Thyroid gland (tissue), 4 donors: ENCODE measurements at regions not wholly inside any gene's neighbourhood (a gene's known extent, or its start where the extent isn't known, plus 50 kb on each side); places are given as distances from the start of the nearest gene placed in this dataset.
"Not testable (repeated sequence)": the region's sequence is repeated elsewhere in the genome, so short reads cannot be mapped to it uniquely, and the experiment has no call there.

Experiments
- DNase-seq, 2 donors: peaks; one replicate each; pipeline ENCODE4 v3.0.0-alpha.2; 2019
- H3K27ac ChIP-seq, 3 donors: fragments of 200-600 bp; sonication (generic); 1 replicate in 2 of 3; 2 replicates in 1 of 3; pipeline ENCODE4 v1.5.1; 2016 to 2019; ENCODE audit warnings: mild to moderate bottlenecking in 1 of 3, moderate library complexity in 1 of 3
- H3K27me3 ChIP-seq: fragments of 200-600 bp; sonication (generic); one replicate; pipeline ENCODE4 v1.5.1; 2019
- H3K36me3 ChIP-seq, 2 donors: fragments of 200-600 bp; sonication (generic); one replicate each; pipeline ENCODE4 v1.5.1; 2016 to 2019
- H3K4me1 ChIP-seq, 2 donors: fragments of 200-600 bp; sonication (generic); one replicate each; pipeline ENCODE4 v1.5.1; 2017 to 2019
- H3K4me3 ChIP-seq, 3 donors: fragments of 200-600 bp; sonication (generic); replicated peaks in 1 of 3; 1 replicate in 2 of 3; 2 replicates in 1 of 3; pipeline ENCODE4 v1.5.1; 2016; ENCODE audit warnings: mild to moderate bottlenecking in 1 of 3
- H3K9me3 ChIP-seq: fragments of 200-600 bp; sonication (generic); one replicate; pipeline ENCODE4 v1.5.1; 2017
- POLR2A ChIP-seq, 2 donors: fragments of 450-650 bp; IDR thresholded peaks; one replicate each; pipeline ENCODE4 v1.6.1; 2017; ENCODE audit warnings: antibody characterized with exemption in 2 of 2, mild to moderate bottlenecking in 2 of 2, moderate library complexity in 1 of 2
- WGBS, 2 donors: methylation state at CpG; one replicate each; pipeline ENCODE4 v1.1.5; 2017; 5-methylcytosine and 5-hydroxymethylcytosine counted together
- intact Hi-C: fragments of 100-400 bp; cut with DNase I; formaldehyde crosslinking; loops from one replicate; pipeline ENCODE4 v1.15.1; 2023
- TF ChIP-seq, protein P1 (sequence below), 6 experiments: fragments of 200-600 bp in 3 of 6; fragments of 450-650 bp in 3 of 6; sonication (generic) in 3 of 6; IDR thresholded peaks; one replicate each; pipeline ENCODE4 v1.5.1; 2016 to 2019; ENCODE audit warnings: antibody characterized with exemption in 6 of 6, mild to moderate bottlenecking in 2 of 6, inconsistent platforms in 1 of 6, moderate library complexity in 1 of 6

DNA sequence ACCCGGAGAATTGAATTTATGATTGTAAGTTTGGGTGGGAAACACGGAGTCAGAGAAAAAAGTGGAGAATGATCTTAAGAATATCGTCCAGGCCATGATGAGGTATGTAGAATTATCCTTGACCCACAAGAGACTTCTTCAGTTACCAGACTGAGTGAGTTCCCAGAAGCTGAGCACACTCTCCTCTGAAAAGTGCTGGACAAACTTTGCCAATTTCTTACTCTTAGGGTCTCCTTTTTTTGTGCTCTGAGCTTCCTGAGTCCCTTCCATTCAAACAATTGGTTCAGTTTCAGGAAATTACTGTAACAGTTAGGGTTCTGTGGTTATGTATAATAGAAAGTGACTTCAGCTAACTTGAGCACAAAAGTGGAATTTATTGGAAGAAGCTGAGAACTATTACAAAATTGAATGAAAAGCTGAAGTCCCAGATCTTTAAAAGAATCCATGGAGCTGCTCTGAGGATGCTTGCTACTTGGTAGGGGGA, 50.6 kb upstream of the EHBP1 start:
- Histone ChIP-seq H3K4me3 (no peak overlapping the region), H3K9me3 (no peaks in the 10 kb centered on the region), H3K27me3 (no peaks in the 10 kb centered on the region), H3K27ac (no peak overlapping the region), H3K4me1 (no peaks in the 10 kb centered on the region), H3K36me3 (no peaks in the 10 kb centered on the region)
- intact Hi-C loops = no loop called here
- DNase-seq = no peak
- 79 to 87% methylated on average over 3 of the region's 3 CpGs for WGBS, 2 donors
- TF ChIP-seq POLR2A (IDR thresholded peaks at IDR 0.05) = no peak
- TF ChIP-seq, protein P1, sequence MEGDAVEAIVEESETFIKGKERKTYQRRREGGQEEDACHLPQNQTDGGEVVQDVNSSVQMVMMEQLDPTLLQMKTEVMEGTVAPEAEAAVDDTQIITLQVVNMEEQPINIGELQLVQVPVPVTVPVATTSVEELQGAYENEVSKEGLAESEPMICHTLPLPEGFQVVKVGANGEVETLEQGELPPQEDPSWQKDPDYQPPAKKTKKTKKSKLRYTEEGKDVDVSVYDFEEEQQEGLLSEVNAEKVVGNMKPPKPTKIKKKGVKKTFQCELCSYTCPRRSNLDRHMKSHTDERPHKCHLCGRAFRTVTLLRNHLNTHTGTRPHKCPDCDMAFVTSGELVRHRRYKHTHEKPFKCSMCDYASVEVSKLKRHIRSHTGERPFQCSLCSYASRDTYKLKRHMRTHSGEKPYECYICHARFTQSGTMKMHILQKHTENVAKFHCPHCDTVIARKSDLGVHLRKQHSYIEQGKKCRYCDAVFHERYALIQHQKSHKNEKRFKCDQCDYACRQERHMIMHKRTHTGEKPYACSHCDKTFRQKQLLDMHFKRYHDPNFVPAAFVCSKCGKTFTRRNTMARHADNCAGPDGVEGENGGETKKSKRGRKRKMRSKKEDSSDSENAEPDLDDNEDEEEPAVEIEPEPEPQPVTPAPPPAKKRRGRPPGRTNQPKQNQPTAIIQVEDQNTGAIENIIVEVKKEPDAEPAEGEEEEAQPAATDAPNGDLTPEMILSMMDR (IDR thresholded peaks at IDR 0.05) = no peak

DNA sequence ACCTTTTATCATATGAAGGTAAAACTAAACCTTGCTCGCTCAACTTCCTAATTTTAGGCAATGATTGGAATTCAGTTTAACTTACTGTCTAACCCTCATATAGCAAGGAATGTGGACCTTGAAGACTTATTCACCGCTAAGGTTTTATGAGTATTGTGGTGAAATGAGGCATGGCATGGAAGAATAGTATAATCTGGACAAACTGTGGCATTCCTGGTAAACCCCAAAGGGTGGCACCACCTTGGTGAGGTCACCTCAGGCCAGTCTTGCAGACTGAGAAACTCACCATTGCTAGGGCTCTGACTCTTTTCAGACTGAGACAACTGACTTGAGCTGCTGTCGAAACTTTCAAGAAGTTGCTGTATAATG, 51.1 kb upstream of the EHBP1 start:
- WGBS, 2 donors = 94% methylated on average over 3 of the region's 3 CpGs
- DNase-seq = no peak
- H3K27ac ChIP-seq = no peak overlapping the region
- no peak overlapping the region for H3K4me3 ChIP-seq
- intact Hi-C loops = no loop called here
- no peaks in the 10 kb centered on the region for H3K27me3 ChIP-seq
- TF ChIP-seq, protein P1 (IDR thresholded peaks at IDR 0.05) = no peak
- no peak for TF ChIP-seq POLR2A (IDR thresholded peaks at IDR 0.05)
- no peaks in the 10 kb centered on the region for H3K4me1 ChIP-seq
- H3K9me3 ChIP-seq = no peaks in the 10 kb centered on the region
- H3K36me3 ChIP-seq = no peaks in the 10 kb centered on the region

DNA sequence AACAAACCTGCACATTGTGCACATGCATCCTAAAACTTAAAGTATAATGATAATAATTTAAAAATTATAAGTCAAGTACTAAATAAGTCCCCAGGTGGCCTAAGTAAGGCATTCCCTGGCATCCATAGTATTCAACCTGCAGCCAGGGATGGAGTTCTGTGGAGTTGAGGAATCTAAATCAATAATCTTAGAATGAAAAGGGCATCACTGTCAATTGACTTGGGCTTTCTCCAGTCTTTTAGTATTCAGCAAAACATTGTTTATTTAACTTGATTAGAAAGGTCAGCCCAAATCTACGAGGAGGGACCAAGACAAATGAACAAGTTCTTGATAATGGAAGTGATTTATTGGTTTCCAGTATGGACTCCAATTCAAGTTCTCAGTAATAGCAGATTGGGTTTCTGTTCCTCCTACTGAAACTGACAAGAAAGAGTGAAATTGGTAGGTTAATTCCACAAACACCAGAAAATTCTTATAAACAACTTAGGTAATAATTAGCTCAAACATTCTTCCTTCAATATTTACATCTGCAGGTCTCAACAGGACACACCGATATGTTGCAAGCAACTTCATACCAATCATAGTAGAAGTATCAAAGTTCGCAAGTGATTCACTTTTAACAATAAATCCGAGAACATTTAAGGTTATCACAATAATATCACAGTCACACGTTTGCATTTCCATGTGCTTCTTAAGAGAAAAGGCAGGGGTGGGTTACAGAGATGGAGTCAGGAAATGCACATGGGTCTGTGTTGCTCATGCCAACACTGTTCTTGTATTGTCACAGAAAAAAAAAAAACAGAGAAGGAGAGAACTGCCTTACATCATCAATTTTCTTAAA, 51.7 kb upstream of the EHBP1 start:
- no peaks in the 10 kb centered on the region for H3K4me1 ChIP-seq
- no peak overlapping the region for H3K4me3 ChIP-seq
- intact Hi-C loops = no loop called here
- no peaks in the 10 kb centered on the region for H3K9me3 ChIP-seq
- TF ChIP-seq, protein P1 (IDR thresholded peaks at IDR 0.05) = no peak
- TF ChIP-seq POLR2A (IDR thresholded peaks at IDR 0.05) = no peak
- WGBS, 2 donors = 83 to 86% methylated on average over 5 of the region's 5 CpGs
- DNase-seq = no peak
- H3K27ac ChIP-seq = no peak overlapping the region
- no peaks in the 10 kb centered on the region for H3K36me3 ChIP-seq
- H3K27me3 ChIP-seq = no peaks in the 10 kb centered on the region

DNA sequence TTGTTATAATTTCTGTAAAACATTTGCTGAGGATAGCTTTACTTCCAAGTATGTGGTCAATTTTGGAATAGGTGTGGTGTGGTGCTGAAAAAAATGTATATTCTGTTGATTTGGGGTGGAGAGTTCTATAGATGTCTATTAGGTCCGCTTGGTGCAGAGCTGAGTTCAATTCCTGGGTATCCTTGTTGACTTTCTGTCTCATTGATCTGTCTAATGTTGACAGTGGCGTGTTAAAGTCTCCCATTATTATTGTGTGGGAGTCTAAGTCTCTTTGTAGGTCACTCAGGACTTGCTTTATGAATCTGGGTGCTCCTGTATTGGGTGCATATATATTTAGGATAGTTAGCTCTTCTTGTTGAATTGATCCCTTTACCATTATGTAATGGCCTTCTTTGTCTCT, 56.4 kb upstream of the EHBP1 start:
- DNase-seq, H3K27ac ChIP-seq, H3K4me1 ChIP-seq, H3K9me3 ChIP-seq, H3K27me3 ChIP-seq, H3K36me3 ChIP-seq, H3K4me3 ChIP-seq, intact Hi-C loops: not testable (repeated sequence)
- WGBS, 2 donors = 92% methylated on average over 2 of the region's 2 CpGs; no CpG with 5 or more reads in 1 of the 2 donors

DNA sequence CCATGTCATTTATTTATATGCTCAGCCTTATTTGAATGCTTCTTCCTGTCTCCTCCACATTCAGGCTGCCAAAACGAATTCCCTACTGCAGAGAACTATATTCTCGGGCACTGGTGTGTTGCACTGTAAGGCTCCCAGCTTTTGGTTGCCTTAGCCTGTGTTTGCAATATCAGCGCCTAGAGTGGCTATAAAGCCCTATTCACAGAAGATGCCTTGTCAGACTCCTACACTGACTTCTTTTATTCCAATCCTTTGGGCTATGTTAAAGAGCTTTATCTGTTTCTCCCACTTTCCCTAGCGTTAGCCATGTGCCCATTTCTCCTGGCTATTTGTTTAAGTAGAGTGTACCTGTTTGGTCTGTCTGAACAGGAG, 62.4 kb upstream of the EHBP1 start:
- no peak overlapping the region for H3K27ac ChIP-seq
- H3K36me3 ChIP-seq = no peaks in the 10 kb centered on the region
- no peaks in the 10 kb centered on the region for H3K9me3 ChIP-seq
- 58 to 61% methylated on average over 4 of the region's 4 CpGs for whole genome bisulfite sequencing, 2 donors
- TF ChIP-seq, protein P1 (IDR thresholded peaks at IDR 0.05) = no peak
- TF ChIP-seq POLR2A (IDR thresholded peaks at IDR 0.05) = no peak
- H3K27me3 ChIP-seq = no peaks in the 10 kb centered on the region
- peaks cover 4 to 12% of the 10 kb centered on the region in 2 donors for H3K4me1 ChIP-seq
- no peak overlapping the region for H3K4me3 ChIP-seq
- intact Hi-C loops = no loop called here
- no peak for DNase-seq
